ENCODE measurements at regions not wholly inside any gene's neighbourhood (a gene's known extent, or its start where the extent isn't known, plus 50 kb on each side); places are given as distances from the start of the nearest gene placed in this dataset.
"Not testable (repeated sequence)": the region's sequence is repeated elsewhere in the genome, so short reads cannot be mapped to it uniquely, and the experiment has no call there.

DNA sequence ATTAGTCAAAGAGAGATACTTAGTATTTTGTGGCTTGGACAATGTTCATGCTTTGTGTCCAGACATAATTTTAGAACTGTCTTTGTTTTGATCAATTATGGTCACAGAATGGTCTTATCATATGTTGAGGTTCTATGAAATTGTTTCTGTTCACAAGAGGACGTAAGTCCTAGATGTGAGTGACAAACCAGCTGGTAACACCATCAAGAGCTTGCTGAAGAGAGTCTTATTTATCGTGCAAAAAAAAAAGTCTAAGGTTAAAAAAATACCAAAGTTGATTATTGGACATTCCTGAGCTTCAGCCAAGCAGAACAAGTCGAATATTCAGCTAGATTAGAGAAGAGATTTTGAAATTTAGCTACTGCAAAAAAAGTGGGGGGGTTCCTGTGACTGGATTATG is 495.9 kb upstream of the NAALADL2 start:
- Mint-ChIP-seq H3K36me3 (no peaks in the 10 kb centered on the region), H3K4me3 (no peak overlapping the region)

DNA sequence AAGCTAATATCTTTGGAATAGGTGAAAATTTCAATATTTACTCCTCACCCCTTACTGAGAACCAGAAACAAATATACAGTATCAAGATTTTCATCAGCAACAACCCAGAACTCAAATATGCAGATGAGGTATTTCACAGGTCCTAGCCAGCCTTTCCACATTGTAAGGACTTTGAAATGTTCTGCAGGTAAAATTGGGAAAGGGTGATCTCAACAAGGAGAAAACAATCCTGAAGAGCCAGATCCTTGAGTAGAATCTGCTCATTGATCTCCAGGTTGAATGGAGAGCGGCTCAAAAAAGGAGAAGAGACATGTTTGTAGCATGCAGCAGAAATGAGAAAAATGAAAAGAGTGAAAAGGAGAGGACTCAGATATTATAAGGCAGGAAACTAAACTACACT is 493.3 kb upstream of the NAALADL2 start:
- H3K9me3 Mint-ChIP-seq: peaks cover 4% of the 10 kb centered on the region
- H3K36me3 Mint-ChIP-seq: no peaks in the 10 kb centered on the region
- no peaks in the 10 kb centered on the region for H3K27me3 Mint-ChIP-seq (ENCODE audit: insufficient read depth, low read depth)
- Histone ChIP-seq H2AFZ (replicated peaks) (no peak overlapping the region), H3K4me2 (no peak overlapping the region), H3K36me3 (no peaks in the 10 kb centered on the region), H3K4me1 (no peaks in the 10 kb centered on the region), H3K27ac (no peak overlapping the region), H3K9me3 (ENCODE audit: low read depth) (no peaks in the 10 kb centered on the region), H3K4me3 (no peak overlapping the region), H4K20me1 (ENCODE audit: low read depth) (no peaks in the 10 kb centered on the region), H3K9ac (no peak overlapping the region), H3K27me3 (no peaks in the 10 kb centered on the region), H3F3A (ENCODE audit: low read depth) (no peaks in the 10 kb centered on the region), H3K79me2 (ENCODE audit: low read depth) (no peaks in the 10 kb centered on the region)
- no peak overlapping the region for H3K4me3 Mint-ChIP-seq
- no peak for DNase-seq (ENCODE audit: low spot score)
- TF ChIP-seq EZH2 (IDR thresholded peaks at IDR 0.05) (no peak), EZH2phosphoT487 (IDR thresholded peaks at IDR 0.05) (no peak)
- TF ChIP-seq, protein P1, sequence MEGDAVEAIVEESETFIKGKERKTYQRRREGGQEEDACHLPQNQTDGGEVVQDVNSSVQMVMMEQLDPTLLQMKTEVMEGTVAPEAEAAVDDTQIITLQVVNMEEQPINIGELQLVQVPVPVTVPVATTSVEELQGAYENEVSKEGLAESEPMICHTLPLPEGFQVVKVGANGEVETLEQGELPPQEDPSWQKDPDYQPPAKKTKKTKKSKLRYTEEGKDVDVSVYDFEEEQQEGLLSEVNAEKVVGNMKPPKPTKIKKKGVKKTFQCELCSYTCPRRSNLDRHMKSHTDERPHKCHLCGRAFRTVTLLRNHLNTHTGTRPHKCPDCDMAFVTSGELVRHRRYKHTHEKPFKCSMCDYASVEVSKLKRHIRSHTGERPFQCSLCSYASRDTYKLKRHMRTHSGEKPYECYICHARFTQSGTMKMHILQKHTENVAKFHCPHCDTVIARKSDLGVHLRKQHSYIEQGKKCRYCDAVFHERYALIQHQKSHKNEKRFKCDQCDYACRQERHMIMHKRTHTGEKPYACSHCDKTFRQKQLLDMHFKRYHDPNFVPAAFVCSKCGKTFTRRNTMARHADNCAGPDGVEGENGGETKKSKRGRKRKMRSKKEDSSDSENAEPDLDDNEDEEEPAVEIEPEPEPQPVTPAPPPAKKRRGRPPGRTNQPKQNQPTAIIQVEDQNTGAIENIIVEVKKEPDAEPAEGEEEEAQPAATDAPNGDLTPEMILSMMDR (IDR thresholded peaks at IDR 0.05): no peak
- no peak overlapping the region for H3K27ac Mint-ChIP-seq
- peaks cover 6% of the 10 kb centered on the region for H3K4me1 Mint-ChIP-seq

More for the DNA sequence above, 495.9 kb upstream of the NAALADL2 start:
- no peaks in the 10 kb centered on the region for H3K4me1 ChIP-seq
- Mint-ChIP-seq H3K27me3 (ENCODE audit: insufficient read depth, low read depth) (no peaks in the 10 kb centered on the region), H3K27ac (no peak overlapping the region), H3K9me3 (no peaks in the 10 kb centered on the region), H3K4me1 (peaks cover 6% of the 10 kb centered on the region)
- no peaks in the 10 kb centered on the region for H3K36me3 ChIP-seq
- no peaks in the 10 kb centered on the region for H3K79me2 ChIP-seq (ENCODE audit: low read depth)
- no peak overlapping the region for H3K27ac ChIP-seq
- H3F3A ChIP-seq (ENCODE audit: low read depth): no peaks in the 10 kb centered on the region
- H3K9me3 ChIP-seq (ENCODE audit: low read depth): no peaks in the 10 kb centered on the region
- TF ChIP-seq, protein P1 (IDR thresholded peaks at IDR 0.05): no peak
- no peak for TF ChIP-seq EZH2phosphoT487 (IDR thresholded peaks at IDR 0.05)
- no peak for TF ChIP-seq EZH2 (IDR thresholded peaks at IDR 0.05)
- no peak overlapping the region for H3K9ac ChIP-seq
- H3K27me3 ChIP-seq: no peaks in the 10 kb centered on the region
- H2AFZ ChIP-seq (replicated peaks): no peak overlapping the region
- no peak overlapping the region for H3K4me3 ChIP-seq
- H4K20me1 ChIP-seq (ENCODE audit: low read depth): no peaks in the 10 kb centered on the region
- no peak for DNase-seq (ENCODE audit: low spot score)
- no peak overlapping the region for H3K4me2 ChIP-seq

DNA sequence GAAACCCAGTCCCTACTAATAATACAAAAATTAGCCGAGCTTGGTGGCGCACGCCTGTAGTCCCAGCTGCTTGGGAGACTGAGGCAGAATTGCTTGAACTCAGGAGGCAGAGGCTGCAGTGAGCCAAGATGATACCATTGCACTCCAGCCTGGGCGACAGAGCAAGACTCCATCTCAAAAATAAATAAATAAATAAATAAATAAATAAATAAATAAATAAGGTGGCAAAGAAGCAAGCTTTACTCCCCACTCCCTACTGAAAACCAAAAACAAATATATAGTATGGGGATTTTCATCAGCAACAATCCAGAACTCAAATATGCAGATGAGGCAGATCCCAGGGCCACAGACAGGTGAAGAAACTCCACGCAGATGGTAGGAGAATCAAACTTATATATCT is 492.2 kb upstream of the NAALADL2 start:
- H3K4me2 ChIP-seq; H3K27ac Mint-ChIP-seq; H3K9me3 Mint-ChIP-seq; H3K36me3 Mint-ChIP-seq; H3K4me3 Mint-ChIP-seq; H3K9ac ChIP-seq; H3K4me1 Mint-ChIP-seq; H2AFZ ChIP-seq (replicated peaks); H3K36me3 ChIP-seq; H3K9me3 ChIP-seq (ENCODE audit: low read depth); DNase-seq (ENCODE audit: low spot score); H3K27me3 Mint-ChIP-seq (ENCODE audit: insufficient read depth, low read depth); H3F3A ChIP-seq (ENCODE audit: low read depth); H4K20me1 ChIP-seq (ENCODE audit: low read depth); H3K79me2 ChIP-seq (ENCODE audit: low read depth); H3K27ac ChIP-seq; H3K4me3 ChIP-seq; H3K27me3 ChIP-seq; H3K4me1 ChIP-seq: not testable (repeated sequence)

GRCh38 chr3:174376346-174376745 is 482.8 kb upstream of the NAALADL2 start:
- Histone ChIP-seq H3K79me2 (ENCODE audit: low read depth) (no peaks in the 10 kb centered on the region), H3K4me1 (no peaks in the 10 kb centered on the region), H3K9me3 (ENCODE audit: low read depth) (no peaks in the 10 kb centered on the region), H3K36me3 (no peaks in the 10 kb centered on the region), H3K4me2 (no peak overlapping the region), H2AFZ (replicated peaks) (no peak overlapping the region), H3K9ac (no peak overlapping the region), H4K20me1 (ENCODE audit: low read depth) (no peaks in the 10 kb centered on the region), H3K27me3 (no peaks in the 10 kb centered on the region), H3K4me3 (no peak overlapping the region), H3F3A (ENCODE audit: low read depth) (no peaks in the 10 kb centered on the region), H3K27ac (no peak overlapping the region)
- Mint-ChIP-seq H3K4me1 (no peaks in the 10 kb centered on the region), H3K9me3 (no peaks in the 10 kb centered on the region), H3K27ac (no peak overlapping the region), H3K4me3 (no peak overlapping the region), H3K36me3 (no peaks in the 10 kb centered on the region), H3K27me3 (ENCODE audit: insufficient read depth, low read depth) (no peaks in the 10 kb centered on the region)
- TF ChIP-seq, protein P1 (IDR thresholded peaks at IDR 0.05): no peak
- TF ChIP-seq EZH2 (IDR thresholded peaks at IDR 0.05) (no peak), EZH2phosphoT487 (IDR thresholded peaks at IDR 0.05) (no peak)
- no peak for DNase-seq (ENCODE audit: low spot score)
